H9 (cell line): ENCODE measurements at regions not wholly inside any gene's neighbourhood (a gene's known extent, or its start where the extent isn't known, plus 50 kb on each side); places are given as distances from the start of the nearest gene placed in this dataset.
A peak's percentile ranks its signal among the peaks of the same experiment; 100 is the strongest.

Experiments used
- DNase-seq: peaks from one replicate; pipeline ENCODE4 v3.0.0-alpha.2; 2017
- H2AFZ ChIP-seq: one replicate; pipeline ENCODE4 v1.6.1; 2013; ENCODE audit warnings: mild to moderate bottlenecking, low read length, control low read depth, moderate library complexity
- H2AK5ac ChIP-seq: 2 replicates; pipeline ENCODE4 v1.6.1; 2013; ENCODE audit warnings: low read length, control low read depth, mixed read lengths; ENCODE audit not compliant: insufficient read length
- H2BK120ac ChIP-seq: one replicate; pipeline ENCODE4 v1.6.1; 2013; ENCODE audit warnings: low read depth, mild to moderate bottlenecking, low read length, control low read depth, inconsistent platforms; ENCODE audit not compliant: poor library complexity, severe bottlenecking
- H2BK12ac ChIP-seq: 2 replicates; pipeline ENCODE4 v1.6.1; 2013; ENCODE audit warnings: low read length, control low read depth, mixed read lengths, low read depth; ENCODE audit not compliant: insufficient read length
- H2BK15ac ChIP-seq: 2 replicates; pipeline ENCODE4 v1.6.1; 2013; ENCODE audit warnings: low read depth, low read length, control low read depth
- H2BK20ac ChIP-seq: one replicate; pipeline ENCODE4 v1.6.1; 2013; ENCODE audit warnings: low read depth, mild to moderate bottlenecking, low read length, control low read depth, inconsistent platforms; ENCODE audit not compliant: poor library complexity, severe bottlenecking
- H2BK5ac ChIP-seq: 2 replicates; pipeline ENCODE4 v1.6.1; 2013; ENCODE audit warnings: low read length, control low read depth, mixed read lengths; ENCODE audit not compliant: insufficient read length
- H3K14ac ChIP-seq: 2 replicates; pipeline ENCODE4 v1.6.1; 2013; ENCODE audit warnings: low read length, control low read depth; ENCODE audit not compliant: insufficient read depth
- H3K18ac ChIP-seq: 2 replicates; pipeline ENCODE4 v1.6.1; 2013; ENCODE audit warnings: low read depth, mild to moderate bottlenecking, mixed read lengths, low read length, control low read depth; ENCODE audit not compliant: insufficient read length
- H3K23ac ChIP-seq: 2 replicates; pipeline ENCODE4 v1.6.1; 2013; ENCODE audit warnings: low read length, control low read depth, mixed read lengths, low read depth; ENCODE audit not compliant: insufficient read length
- H3K23me2 ChIP-seq: 2 replicates; pipeline ENCODE4 v1.6.1; 2013; ENCODE audit warnings: low read depth, mild to moderate bottlenecking, mixed read lengths, low read length, control low read depth; ENCODE audit not compliant: insufficient read length, poor library complexity, severe bottlenecking
- H3K27ac ChIP-seq: 2 replicates; pipeline ENCODE4 v1.5.1; 2013; ENCODE audit warnings: low read length, control low read depth, mixed read lengths, low read depth; ENCODE audit not compliant: insufficient read length
- H3K27me3 ChIP-seq: 2 replicates; pipeline ENCODE4 v1.6.1; 2013; ENCODE audit warnings: low read length, control low read depth, inconsistent platforms; ENCODE audit not compliant: insufficient read depth
- H3K4ac ChIP-seq: 2 replicates; pipeline ENCODE4 v1.6.1; 2013; ENCODE audit warnings: low read depth, mild to moderate bottlenecking, control low read depth, inconsistent platforms, low read length, moderate library complexity
- H3K4me1 ChIP-seq: 2 replicates; pipeline ENCODE4 v1.6.1; 2013; ENCODE audit warnings: low read length, control low read depth, inconsistent platforms; ENCODE audit not compliant: insufficient read depth
- H3K4me2 ChIP-seq: 2 replicates; pipeline ENCODE4 v1.6.1; 2013; ENCODE audit warnings: low read length, control low read depth, mixed read lengths; ENCODE audit not compliant: insufficient read length, insufficient read depth
- H3K56ac ChIP-seq: 2 replicates; pipeline ENCODE4 v1.6.1; 2013; ENCODE audit warnings: low read depth, mild to moderate bottlenecking, mixed read lengths, low read length, control low read depth; ENCODE audit not compliant: insufficient read length
- H3K79me1 ChIP-seq: 2 replicates; pipeline ENCODE4 v1.6.1; 2013; ENCODE audit warnings: low read depth, mild to moderate bottlenecking, moderate library complexity, low read length, control low read depth, inconsistent platforms; ENCODE audit not compliant: insufficient read depth, poor library complexity, severe bottlenecking
- H3K79me2 ChIP-seq: 2 replicates; pipeline ENCODE4 v1.6.1; 2013; ENCODE audit warnings: low read length, control low read depth, inconsistent platforms; ENCODE audit not compliant: insufficient read depth
- H3K9ac ChIP-seq: 2 replicates; pipeline ENCODE4 v1.6.1; 2013; ENCODE audit warnings: low read length, control low read depth, mixed read lengths; ENCODE audit not compliant: insufficient read length; ENCODE audit errors: extremely low read depth
- H3K9me3 ChIP-seq: one replicate; pipeline ENCODE4 v1.6.1; 2013; ENCODE audit warnings: low read depth, low read length, inconsistent platforms; ENCODE audit not compliant: control insufficient read depth
- H3T11ph ChIP-seq: one replicate; pipeline ENCODE4 v1.6.1; 2013; ENCODE audit warnings: mild to moderate bottlenecking, low read length, control low read depth, inconsistent platforms
- H4K20me1 ChIP-seq: one replicate; pipeline ENCODE4 v1.6.1; 2013; ENCODE audit not compliant: control insufficient read depth, insufficient read length, insufficient read depth
- H4K5ac ChIP-seq: 2 replicates; pipeline ENCODE4 v1.6.1; 2013; ENCODE audit warnings: low read depth, mild to moderate bottlenecking, mixed read lengths, low read length, control low read depth; ENCODE audit not compliant: insufficient read length
- H4K8ac ChIP-seq: replicated peaks from 2 replicates; pipeline ENCODE4 v1.6.1; 2013; ENCODE audit warnings: low read length, control low read depth, mixed read lengths, low read depth; ENCODE audit not compliant: insufficient read length
- H4K91ac ChIP-seq: 2 replicates; pipeline ENCODE4 v1.6.1; 2013; ENCODE audit warnings: low read depth, mild to moderate bottlenecking, moderate library complexity, mixed read lengths, low read length, control low read depth; ENCODE audit not compliant: insufficient read length
- H3K27ac Mint-ChIP-seq, 3 experiments: 2 replicates in 2 of 3; 3 replicates in 1 of 3; pipeline ENCODE4 v1.8.0; 2020 to 2021; ENCODE audit warnings: mixed read lengths in 3 of 3, mild to moderate bottlenecking in 1 of 3, moderate library complexity in 1 of 3
- H3K27me3 Mint-ChIP-seq: 2 replicates; pipeline ENCODE4 v1.8.0; 2021; ENCODE audit warnings: low read depth, mild to moderate bottlenecking, moderate library complexity, mixed read lengths
- H3K36me3 Mint-ChIP-seq, 3 experiments: 2 replicates in 2 of 3; 3 replicates in 1 of 3; pipeline ENCODE4 v1.8.0; 2020 to 2021; ENCODE audit warnings: low read depth in 3 of 3, mixed read lengths in 3 of 3; ENCODE audit not compliant: insufficient read depth in 1 of 3
- H3K4me1 Mint-ChIP-seq, 2 experiments: 2 replicates each; pipeline ENCODE4 v1.8.0; 2020; ENCODE audit warnings: mixed read lengths in 2 of 2
- H3K4me3 Mint-ChIP-seq, 2 experiments: 2 replicates in 1 of 2; 3 replicates in 1 of 2; pipeline ENCODE4 v1.8.0; 2020 to 2021; ENCODE audit warnings: mild to moderate bottlenecking in 2 of 2, mixed read lengths in 2 of 2, moderate library complexity in 1 of 2
- H3K9me3 Mint-ChIP-seq, 2 experiments: 2 replicates in 1 of 2; 3 replicates in 1 of 2; pipeline ENCODE4 v1.8.0; 2020; ENCODE audit warnings: mild to moderate bottlenecking in 2 of 2, mixed read lengths in 2 of 2, moderate library complexity in 1 of 2
- WGBS: extraction: QIAGEN DNeasy Blood & Tissue Kit; methylation state at CpG from one replicate; pipeline ENCODE4 v1.1.7; 2013; ENCODE audit warnings: missing lambda C conversion rate, low lambda C conversion rate, mixed read lengths; ENCODE audit not compliant: insufficient read length; ENCODE audit errors: extremely low coverage; 5-methylcytosine and 5-hydroxymethylcytosine counted together
- TF ChIP-seq, protein P1 (sequence below): fragments of 200-600 bp; sonication (generic); conservative IDR thresholded peaks from 3 replicates; pipeline ENCODE4 v1.8.0; 2021; ENCODE audit warnings: antibody characterized with exemption, mild to moderate bottlenecking

GRCh38 chr4:71229477-71230270 lies 109.1 kb upstream of the SLC4A4 start:
- Histone ChIP-seq H3K27ac (no peak overlapping the region), H2BK5ac (no peak overlapping the region), H4K91ac (no peak overlapping the region), H2BK120ac (no peak overlapping the region), H3K4me2 (no peak overlapping the region), H3K27me3 (no peaks in the 10 kb centered on the region), H3K14ac (peak overlapping the region; percentile 29; the same call in 1 of the 2 replicates), H3K9me3 (no peaks in the 10 kb centered on the region), H4K8ac (no peak overlapping the region), H2AFZ (no peak overlapping the region), H3K4me1 (no peaks in the 10 kb centered on the region), H2BK12ac (no peak overlapping the region), H3K79me2 (no peaks in the 10 kb centered on the region), H4K20me1 (no peaks in the 10 kb centered on the region), H3K9ac (no peak overlapping the region), H3K4ac (no peak overlapping the region), H3K23ac (no peak overlapping the region), H2BK15ac (no peak overlapping the region), H2AK5ac (no peak overlapping the region), H3T11ph (no peak overlapping the region), H3K56ac (no peak overlapping the region), H4K5ac (no peak overlapping the region), H3K23me2 (no peaks in the 10 kb centered on the region), H2BK20ac (no peak overlapping the region), H3K18ac (no peak overlapping the region), H3K79me1 (no peaks in the 10 kb centered on the region)
- WGBS = no CpG with 5 or more reads among the region's 9 CpGs
- H3K9me3 Mint-ChIP-seq = no peaks in the 10 kb centered on the region
- peak; percentile 36 for DNase-seq
- H3K4me1 Mint-ChIP-seq = peaks cover 21 to 24% of the 10 kb centered on the region in 2 experiments
- H3K27ac Mint-ChIP-seq = no peak overlapping the region; a peak in 1 of 7 replicates
- no peak overlapping the region for H3K4me3 Mint-ChIP-seq
- H3K36me3 Mint-ChIP-seq = no peaks in the 10 kb centered on the region; a peak in 1 of 7 replicates
- no peaks in the 10 kb centered on the region for H3K27me3 Mint-ChIP-seq
- TF ChIP-seq, protein P1, sequence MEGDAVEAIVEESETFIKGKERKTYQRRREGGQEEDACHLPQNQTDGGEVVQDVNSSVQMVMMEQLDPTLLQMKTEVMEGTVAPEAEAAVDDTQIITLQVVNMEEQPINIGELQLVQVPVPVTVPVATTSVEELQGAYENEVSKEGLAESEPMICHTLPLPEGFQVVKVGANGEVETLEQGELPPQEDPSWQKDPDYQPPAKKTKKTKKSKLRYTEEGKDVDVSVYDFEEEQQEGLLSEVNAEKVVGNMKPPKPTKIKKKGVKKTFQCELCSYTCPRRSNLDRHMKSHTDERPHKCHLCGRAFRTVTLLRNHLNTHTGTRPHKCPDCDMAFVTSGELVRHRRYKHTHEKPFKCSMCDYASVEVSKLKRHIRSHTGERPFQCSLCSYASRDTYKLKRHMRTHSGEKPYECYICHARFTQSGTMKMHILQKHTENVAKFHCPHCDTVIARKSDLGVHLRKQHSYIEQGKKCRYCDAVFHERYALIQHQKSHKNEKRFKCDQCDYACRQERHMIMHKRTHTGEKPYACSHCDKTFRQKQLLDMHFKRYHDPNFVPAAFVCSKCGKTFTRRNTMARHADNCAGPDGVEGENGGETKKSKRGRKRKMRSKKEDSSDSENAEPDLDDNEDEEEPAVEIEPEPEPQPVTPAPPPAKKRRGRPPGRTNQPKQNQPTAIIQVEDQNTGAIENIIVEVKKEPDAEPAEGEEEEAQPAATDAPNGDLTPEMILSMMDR = peak; percentile 74
